NB4 (cell line): ENCODE measurements at regions not wholly inside any gene's neighbourhood (a gene's known extent, or its start where the extent isn't known, plus 50 kb on each side); places are given as distances from the start of the nearest gene placed in this dataset.

Experiments
- DNase-seq: peaks from one replicate; pipeline ENCODE4 v3.0.0; 2010; ENCODE audit warnings: low read depth
- H3K4me3 ChIP-seq: one replicate; pipeline ENCODE4 v1.5.1; 2011; ENCODE audit warnings: mild to moderate bottlenecking, low read depth, low read length, moderate library complexity
- MYC ChIP-seq: IDR thresholded peaks from 2 replicates; pipeline ENCODE4 v1.6.1; 2011; ENCODE audit warnings: low read depth, low read length
- POLR2A ChIP-seq: IDR thresholded peaks from 2 replicates; pipeline ENCODE4 v1.6.1; 2011; ENCODE audit warnings: mild to moderate bottlenecking; ENCODE audit not compliant: insufficient read length; ENCODE audit errors: extremely low read depth
- TF ChIP-seq, protein P1 (sequence below): IDR thresholded peaks from one replicate; pipeline ENCODE4 v1.5.1; 2012; ENCODE audit warnings: low read depth, low read length
- TF ChIP-seq, protein P2 (sequence below): IDR thresholded peaks from 2 replicates; pipeline ENCODE4 v1.6.1; 2011; ENCODE audit warnings: low read depth, low read length

DNA sequence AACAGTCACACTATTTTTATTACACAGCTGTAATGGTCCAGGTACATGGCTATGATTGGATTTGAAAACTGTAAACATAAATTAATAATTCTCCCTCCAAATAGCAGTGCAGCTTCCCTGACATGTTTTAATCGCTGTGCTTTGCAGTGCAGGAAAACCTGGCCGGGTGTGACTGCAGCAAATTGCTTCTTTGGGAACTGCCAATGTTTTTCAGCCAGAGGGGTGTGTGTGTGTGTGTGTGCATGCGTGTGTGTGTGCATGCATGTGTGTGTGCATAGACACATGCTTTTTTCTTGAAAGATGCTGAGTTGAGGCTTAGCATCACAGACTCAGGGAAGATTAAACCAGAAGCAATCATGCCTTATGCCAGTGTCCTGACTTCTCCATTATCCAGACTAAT lies 231.2 kb downstream of the PRDM2 start:
- TF ChIP-seq, protein P1, sequence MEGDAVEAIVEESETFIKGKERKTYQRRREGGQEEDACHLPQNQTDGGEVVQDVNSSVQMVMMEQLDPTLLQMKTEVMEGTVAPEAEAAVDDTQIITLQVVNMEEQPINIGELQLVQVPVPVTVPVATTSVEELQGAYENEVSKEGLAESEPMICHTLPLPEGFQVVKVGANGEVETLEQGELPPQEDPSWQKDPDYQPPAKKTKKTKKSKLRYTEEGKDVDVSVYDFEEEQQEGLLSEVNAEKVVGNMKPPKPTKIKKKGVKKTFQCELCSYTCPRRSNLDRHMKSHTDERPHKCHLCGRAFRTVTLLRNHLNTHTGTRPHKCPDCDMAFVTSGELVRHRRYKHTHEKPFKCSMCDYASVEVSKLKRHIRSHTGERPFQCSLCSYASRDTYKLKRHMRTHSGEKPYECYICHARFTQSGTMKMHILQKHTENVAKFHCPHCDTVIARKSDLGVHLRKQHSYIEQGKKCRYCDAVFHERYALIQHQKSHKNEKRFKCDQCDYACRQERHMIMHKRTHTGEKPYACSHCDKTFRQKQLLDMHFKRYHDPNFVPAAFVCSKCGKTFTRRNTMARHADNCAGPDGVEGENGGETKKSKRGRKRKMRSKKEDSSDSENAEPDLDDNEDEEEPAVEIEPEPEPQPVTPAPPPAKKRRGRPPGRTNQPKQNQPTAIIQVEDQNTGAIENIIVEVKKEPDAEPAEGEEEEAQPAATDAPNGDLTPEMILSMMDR = no peak
- no peak for TF ChIP-seq MYC
- TF ChIP-seq, protein P2, sequence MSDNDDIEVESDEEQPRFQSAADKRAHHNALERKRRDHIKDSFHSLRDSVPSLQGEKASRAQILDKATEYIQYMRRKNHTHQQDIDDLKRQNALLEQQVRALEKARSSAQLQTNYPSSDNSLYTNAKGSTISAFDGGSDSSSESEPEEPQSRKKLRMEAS = no peak
- TF ChIP-seq POLR2A = no peak
- no peak for DNase-seq
- H3K4me3 ChIP-seq = no peak overlapping the region

DNA sequence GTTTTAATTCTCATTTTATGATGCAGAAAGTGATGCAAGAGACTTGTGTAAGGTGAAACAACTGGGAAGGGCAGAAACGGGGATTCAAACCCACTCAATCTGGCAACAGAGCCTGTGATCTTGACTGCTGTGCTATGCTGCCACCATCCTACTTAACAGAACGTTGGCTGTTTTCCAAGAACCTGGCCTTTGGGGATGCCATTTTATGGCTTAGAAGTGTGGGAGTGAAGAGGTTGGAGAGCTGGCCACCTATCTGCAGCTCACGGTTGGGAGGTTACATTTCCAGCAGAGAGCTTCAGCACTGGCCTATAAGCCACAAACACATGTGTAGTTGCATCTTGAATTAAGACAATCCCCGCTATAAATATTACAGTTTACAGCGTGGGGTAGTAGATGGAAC lies 235.3 kb downstream of the PRDM2 start:
- TF ChIP-seq, protein P2 = no peak
- no peak for TF ChIP-seq POLR2A
- TF ChIP-seq MYC = no peak
- TF ChIP-seq, protein P1 = no peak
- H3K4me3 ChIP-seq = no peak overlapping the region
- no peak for DNase-seq

DNA sequence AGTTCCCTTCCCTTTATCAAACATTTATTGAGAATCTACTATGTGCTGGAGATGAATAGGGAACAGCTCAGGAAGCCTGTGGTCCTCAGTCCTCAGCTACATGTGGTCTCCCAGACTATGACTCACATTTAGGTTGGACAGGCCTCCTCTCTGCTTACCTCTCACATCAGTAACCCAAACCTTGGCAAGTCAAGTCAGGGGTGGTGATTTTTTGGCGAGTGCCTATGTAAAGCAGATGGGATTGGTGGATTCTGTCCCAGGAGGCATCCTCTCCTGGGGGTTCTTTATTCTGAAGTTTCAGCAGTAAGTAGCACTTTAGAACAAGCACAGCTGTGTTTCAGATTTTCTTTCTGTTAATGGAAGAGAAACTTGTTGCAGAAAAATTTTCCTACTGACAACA lies 241.3 kb downstream of the PRDM2 start:
- no peak for TF ChIP-seq MYC
- no peak overlapping the region for H3K4me3 ChIP-seq
- no peak for DNase-seq

DNA sequence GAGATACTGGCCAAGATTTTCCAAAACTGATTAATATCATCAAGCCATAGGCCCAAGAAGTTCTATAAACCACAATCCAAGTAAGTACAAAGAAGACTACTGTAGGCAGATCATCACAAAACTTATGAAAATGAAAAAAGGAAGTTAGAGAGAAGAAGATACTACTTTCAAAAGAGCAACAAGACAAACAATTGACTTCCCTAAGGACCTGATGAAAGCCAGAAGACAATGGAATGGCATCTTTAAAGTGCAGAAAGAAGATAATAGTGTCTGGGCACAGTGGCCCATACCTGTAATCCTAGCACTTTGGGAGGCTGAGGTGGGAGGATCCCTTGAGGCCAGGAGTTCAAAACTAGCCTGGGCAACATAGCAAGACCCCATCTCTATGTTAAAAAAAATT lies 243.1 kb downstream of the PRDM2 start:
- no peak overlapping the region for H3K4me3 ChIP-seq
- no peak for DNase-seq
- TF ChIP-seq, protein P2 = no peak
- TF ChIP-seq, protein P1 = no peak
- TF ChIP-seq POLR2A = no peak
- TF ChIP-seq MYC = no peak

DNA sequence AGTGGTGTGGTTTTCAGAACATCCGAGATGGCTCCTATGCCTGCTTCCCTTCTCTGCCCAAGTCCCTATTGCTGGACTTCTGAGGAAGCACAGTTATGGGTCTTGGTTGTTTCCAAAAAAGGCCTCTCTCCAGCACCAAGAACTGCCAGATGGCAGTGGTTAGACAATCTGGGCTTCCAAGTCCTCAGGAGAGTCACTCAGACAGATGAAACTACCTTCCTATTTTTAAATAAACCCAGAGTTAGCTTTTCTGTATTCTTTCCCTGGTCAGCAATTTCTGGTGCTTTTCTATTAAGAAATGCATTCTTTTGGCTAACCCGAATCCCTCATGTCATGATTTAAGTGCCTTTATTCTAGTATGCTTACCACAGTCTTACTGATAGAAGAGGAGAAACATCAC lies 245.9 kb downstream of the PRDM2 start:
- no peak for DNase-seq
- no peak for TF ChIP-seq MYC
- TF ChIP-seq, protein P2 = no peak
- TF ChIP-seq POLR2A = no peak
- TF ChIP-seq, protein P1 = no peak
- no peak overlapping the region for H3K4me3 ChIP-seq

DNA sequence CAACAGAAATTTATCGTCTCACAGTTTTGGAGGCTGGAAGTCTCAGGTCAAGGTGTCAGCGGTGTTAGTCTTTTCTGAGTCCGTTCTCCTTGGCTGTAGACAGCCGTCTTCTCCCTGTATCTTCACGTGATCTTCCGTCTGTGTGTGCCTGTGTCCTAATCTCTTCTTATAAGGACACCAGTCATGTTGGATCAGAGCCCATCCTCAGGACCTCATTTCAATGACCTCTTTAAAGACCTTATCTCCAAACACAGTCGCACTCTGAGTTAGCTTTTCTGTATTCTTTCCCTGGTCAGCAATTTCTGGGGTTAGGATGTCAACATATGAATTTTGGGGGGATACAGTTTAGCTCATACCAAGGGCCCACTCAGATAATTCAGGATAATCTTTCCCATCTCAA lies 247.7 kb downstream of the PRDM2 start:
- no peak for TF ChIP-seq POLR2A
- no peak overlapping the region for H3K4me3 ChIP-seq
- DNase-seq = no peak

DNA sequence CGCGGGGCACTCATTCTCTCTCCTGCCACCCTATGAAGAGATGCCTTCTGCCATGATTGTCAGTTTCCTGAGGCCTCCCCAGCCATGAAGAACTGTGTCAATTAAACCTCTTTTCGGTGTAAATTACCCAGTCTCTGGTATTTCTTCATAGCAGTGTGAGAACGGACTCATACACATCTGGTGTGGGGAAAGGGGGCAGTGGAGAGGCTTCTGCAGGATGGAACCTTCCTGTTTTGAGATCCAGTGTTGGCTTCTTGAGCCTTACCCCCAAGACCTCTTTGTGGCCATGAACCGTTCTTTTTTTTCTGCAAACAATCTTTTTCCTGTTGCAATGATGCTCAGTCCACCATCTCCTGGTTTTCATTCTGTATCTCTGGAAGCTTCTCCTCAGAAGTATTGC lies 248.4 kb downstream of the PRDM2 start:
- no peak for DNase-seq
- TF ChIP-seq MYC (no peak), POLR2A (no peak)
- TF ChIP-seq, protein P2 = no peak
- TF ChIP-seq, protein P1 = no peak
- H3K4me3 ChIP-seq = no peak overlapping the region
